Right atrium auricular region (tissue), 2 donors: ENCODE measurements at regions not wholly inside any gene's neighbourhood (a gene's known extent, or its start where the extent isn't known, plus 50 kb on each side); places are given as distances from the start of the nearest gene placed in this dataset.
"Not testable (repeated sequence)": the region's sequence is repeated elsewhere in the genome, so short reads cannot be mapped to it uniquely, and the experiment has no call there.

Experiments
- DNase-seq: peaks from one replicate; pipeline ENCODE4 v3.0.0-alpha.2; 2019; ENCODE audit warnings: low spot score
- H3K27ac ChIP-seq, 2 donors: fragments of 200-600 bp; sonication (generic); 1 replicate in 1 of 2; 2 replicates in 1 of 2; pipeline ENCODE4 v1.5.1; 2016 to 2019
- H3K27me3 ChIP-seq, 2 donors: fragments of 200-600 bp; sonication (generic); one replicate each; pipeline versions ENCODE4 v1.5.1 to v1.6.0; 2017 to 2019
- H3K36me3 ChIP-seq: fragments of 200-600 bp; sonication (generic); one replicate; pipeline ENCODE4 v1.5.1; 2016
- H3K4me1 ChIP-seq, 2 donors: fragments of 200-600 bp; sonication (generic); one replicate each; pipeline versions ENCODE4 v1.5.1 to v1.6.0; 2017 to 2019
- H3K4me3 ChIP-seq, 2 donors: fragments of 200-600 bp; sonication (generic); 1 replicate in 1 of 2; 2 replicates in 1 of 2; pipeline ENCODE4 v1.5.1; 2017 to 2019; ENCODE audit warnings: mild to moderate bottlenecking in 1 of 2, moderate library complexity in 1 of 2
- H3K9me3 ChIP-seq, 2 donors: fragments of 200-600 bp; sonication (generic); one replicate each; pipeline ENCODE4 v1.5.1; 2019
- TF ChIP-seq, protein P1 (sequence below), 2 donors: fragments of 200-600 bp; sonication (generic); IDR thresholded peaks; one replicate each; pipeline ENCODE4 v1.5.1; 2019; ENCODE audit warnings: antibody characterized with exemption in 2 of 2

GRCh38 chr14:98008381-98009113 is 1211.4 kb downstream of the VRK1 start:
- DNase-seq: no peak
- Histone ChIP-seq H3K4me3 (no peak overlapping the region), H3K36me3 (no peaks in the 10 kb centered on the region), H3K27ac (no peak overlapping the region), H3K27me3 (no peaks in the 10 kb centered on the region), H3K4me1 (no peaks in the 10 kb centered on the region), H3K9me3 (no peaks in the 10 kb centered on the region)
- TF ChIP-seq, protein P1, sequence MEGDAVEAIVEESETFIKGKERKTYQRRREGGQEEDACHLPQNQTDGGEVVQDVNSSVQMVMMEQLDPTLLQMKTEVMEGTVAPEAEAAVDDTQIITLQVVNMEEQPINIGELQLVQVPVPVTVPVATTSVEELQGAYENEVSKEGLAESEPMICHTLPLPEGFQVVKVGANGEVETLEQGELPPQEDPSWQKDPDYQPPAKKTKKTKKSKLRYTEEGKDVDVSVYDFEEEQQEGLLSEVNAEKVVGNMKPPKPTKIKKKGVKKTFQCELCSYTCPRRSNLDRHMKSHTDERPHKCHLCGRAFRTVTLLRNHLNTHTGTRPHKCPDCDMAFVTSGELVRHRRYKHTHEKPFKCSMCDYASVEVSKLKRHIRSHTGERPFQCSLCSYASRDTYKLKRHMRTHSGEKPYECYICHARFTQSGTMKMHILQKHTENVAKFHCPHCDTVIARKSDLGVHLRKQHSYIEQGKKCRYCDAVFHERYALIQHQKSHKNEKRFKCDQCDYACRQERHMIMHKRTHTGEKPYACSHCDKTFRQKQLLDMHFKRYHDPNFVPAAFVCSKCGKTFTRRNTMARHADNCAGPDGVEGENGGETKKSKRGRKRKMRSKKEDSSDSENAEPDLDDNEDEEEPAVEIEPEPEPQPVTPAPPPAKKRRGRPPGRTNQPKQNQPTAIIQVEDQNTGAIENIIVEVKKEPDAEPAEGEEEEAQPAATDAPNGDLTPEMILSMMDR (IDR thresholded peaks at IDR 0.05): no peak

DNA sequence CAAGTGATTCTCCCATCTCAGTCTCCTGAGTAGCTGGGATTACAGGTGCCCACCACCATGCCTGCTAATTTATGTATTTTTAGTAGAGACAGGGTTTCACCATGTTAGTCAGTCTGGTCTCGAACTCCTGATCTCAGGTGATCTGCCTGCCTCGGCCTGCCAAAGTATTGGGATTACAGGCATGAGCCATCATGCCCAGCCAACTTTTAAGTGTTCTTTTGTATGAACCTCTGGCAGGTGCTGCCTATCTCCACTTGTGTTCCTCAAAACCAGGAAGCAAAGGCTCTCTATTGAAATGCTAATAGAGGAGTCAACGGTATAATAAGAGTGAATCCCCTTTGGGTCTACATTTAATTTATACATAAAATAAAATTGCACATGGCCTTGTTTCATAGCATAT is 1212.0 kb downstream of the VRK1 start:
- H3K4me1 ChIP-seq, H3K27ac ChIP-seq, H3K4me3 ChIP-seq, H3K9me3 ChIP-seq, H3K27me3 ChIP-seq, H3K36me3 ChIP-seq, DNase-seq: not testable (repeated sequence)

DNA sequence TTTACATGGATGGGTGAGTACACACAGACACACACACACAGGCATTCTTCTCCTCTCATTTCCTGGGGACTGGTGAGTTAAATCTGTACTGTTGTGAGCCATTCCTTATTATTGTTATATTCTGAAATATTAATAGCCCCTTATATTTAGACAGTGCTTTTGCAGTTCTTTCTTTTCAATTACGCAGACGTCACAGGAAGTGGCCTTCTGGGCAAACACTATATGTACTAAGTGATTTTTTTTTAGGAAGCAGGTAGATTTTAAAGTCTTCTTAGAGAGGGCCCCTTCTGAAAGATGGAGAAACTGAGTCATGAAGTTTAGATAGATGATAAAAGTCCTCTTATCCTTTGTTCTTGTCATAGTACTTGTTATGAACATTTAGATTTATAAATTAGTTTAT is 1213.6 kb downstream of the VRK1 start:
- Histone ChIP-seq H3K36me3 (no peaks in the 10 kb centered on the region), H3K4me3 (no peak overlapping the region), H3K27me3 (no peaks in the 10 kb centered on the region), H3K27ac (no peak overlapping the region), H3K9me3 (no peaks in the 10 kb centered on the region), H3K4me1 (no peaks in the 10 kb centered on the region)
- TF ChIP-seq, protein P1 (IDR thresholded peaks at IDR 0.05): no peak
- DNase-seq: no peak

- TF ChIP-seq, protein P1 (IDR thresholded peaks at IDR 0.05): no peak
- H3K36me3 ChIP-seq: no peaks in the 10 kb centered on the region
- no peaks in the 10 kb centered on the region for H3K4me1 ChIP-seq
- no peaks in the 10 kb centered on the region for H3K27me3 ChIP-seq
- no peak overlapping the region for H3K27ac ChIP-seq
- no peak for DNase-seq
- no peaks in the 10 kb centered on the region for H3K9me3 ChIP-seq
- no peak overlapping the region for H3K4me3 ChIP-seq
Measured at GRCh38 chr14:98014851-98015615, 1217.9 kb downstream of the VRK1 start.

GRCh38 chr14:98015921-98016320 is 1218.7 kb downstream of the VRK1 start:
- TF ChIP-seq, protein P1 (IDR thresholded peaks at IDR 0.05): no peak
- no peaks in the 10 kb centered on the region for H3K36me3 ChIP-seq
- no peaks in the 10 kb centered on the region for H3K27me3 ChIP-seq
- H3K4me3 ChIP-seq: no peak overlapping the region
- H3K27ac ChIP-seq: no peak overlapping the region
- no peaks in the 10 kb centered on the region for H3K4me1 ChIP-seq
- DNase-seq: no peak
- H3K9me3 ChIP-seq: no peaks in the 10 kb centered on the region

- H3K36me3 ChIP-seq: no peaks in the 10 kb centered on the region
- TF ChIP-seq, protein P1 (IDR thresholded peaks at IDR 0.05): no peak
- H3K9me3 ChIP-seq: no peaks in the 10 kb centered on the region
- no peak for DNase-seq
- no peak overlapping the region for H3K27ac ChIP-seq
- no peaks in the 10 kb centered on the region for H3K27me3 ChIP-seq
- H3K4me1 ChIP-seq: no peaks in the 10 kb centered on the region
- H3K4me3 ChIP-seq: no peak overlapping the region
Measured at GRCh38 chr14:98018628-98019027, 1221.4 kb downstream of the VRK1 start.
